Spleen (tissue), 7 donors: ENCODE measurements at regions not wholly inside any gene's neighbourhood (a gene's known extent, or its start where the extent isn't known, plus 50 kb on each side); places are given as distances from the start of the nearest gene placed in this dataset.

Source experiments
- CTCF ChIP-seq, 11 experiments: fragments of 200-600 bp in 7 of 11; fragments of 450-650 bp in 4 of 11; sonication (generic) in 4 of 11; IDR thresholded peaks in 8 of 11; conservative IDR thresholded peaks in 3 of 11; 1 replicate in 7 of 11; 2 replicates in 4 of 11; pipeline versions ENCODE4 v1.4.0 to v1.8.0; 2016 to 2021; ENCODE audit warnings: antibody characterized with exemption in 11 of 11, inconsistent platforms in 4 of 11, mild to moderate bottlenecking in 1 of 11
- POLR2AphosphoS5 ChIP-seq, 3 donors: sonication (generic); formaldehyde crosslinking; IDR thresholded peaks; one replicate each; pipeline ENCODE4 v1.5.1; 2017; ENCODE audit warnings: antibody characterized with exemption in 3 of 3
- donor health status: DM: no; HTN: no; CAD: no; lungs with moderate emphysema.
- donor health status: DM: no; HTN: no; CAD: no.
- donor health status: DM: no; HTN: no; CAD: no.

- TF ChIP-seq CTCF (IDR thresholded peaks at IDR 0.05 in 8 of 11, conservative IDR thresholded peaks at IDR 0.05 in 3 of 11) (no peak), POLR2AphosphoS5 (IDR thresholded peaks at IDR 0.05) (no peak)
These were observed 450.3 kb downstream of the FBXO15 start for GRCh38 chr18:73697353-73697752.
